Fibroblast of skin of back (primary cell): ENCODE measurements at regions not wholly inside any gene's neighbourhood (a gene's known extent, or its start where the extent isn't known, plus 50 kb on each side); places are given as distances from the start of the nearest gene placed in this dataset.

Source experiments
- DNase-seq: peaks from one replicate; pipeline ENCODE4 v3.0.0-alpha.2; 2013

DNA sequence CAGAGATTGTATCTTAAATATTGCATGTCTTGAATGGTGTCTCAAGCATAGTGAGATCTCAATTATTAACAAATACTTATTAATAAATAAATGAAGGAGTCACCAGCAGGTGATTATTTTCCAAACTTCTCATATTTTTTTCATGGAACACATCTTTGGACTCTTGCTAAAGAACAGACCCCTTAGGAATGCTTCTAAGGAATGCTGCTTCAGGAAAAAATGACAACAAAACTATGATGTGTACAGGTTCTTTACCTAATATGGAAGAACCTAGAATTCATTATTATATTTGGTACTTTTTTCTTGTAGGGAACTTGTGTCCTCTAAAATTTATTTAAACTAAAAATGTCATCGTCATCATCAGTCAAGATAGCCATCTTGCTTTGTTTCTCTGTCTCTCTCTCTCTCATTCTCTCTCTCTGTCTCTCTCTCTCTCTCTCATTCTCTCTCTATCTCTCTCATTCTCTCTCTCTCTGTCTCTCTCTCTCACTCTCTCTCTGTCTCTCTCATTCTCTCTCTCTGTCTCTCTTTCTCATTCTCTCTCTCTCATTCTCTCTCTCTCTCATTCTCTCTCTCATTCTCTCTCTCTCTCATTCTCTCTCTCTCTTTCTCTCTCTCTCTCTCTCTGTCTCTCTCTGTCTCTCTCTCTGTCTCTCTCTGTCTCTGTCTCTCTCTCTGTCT lies 63.0 kb upstream of the ETS2 start:
- DNase-seq, result no peak

DNA sequence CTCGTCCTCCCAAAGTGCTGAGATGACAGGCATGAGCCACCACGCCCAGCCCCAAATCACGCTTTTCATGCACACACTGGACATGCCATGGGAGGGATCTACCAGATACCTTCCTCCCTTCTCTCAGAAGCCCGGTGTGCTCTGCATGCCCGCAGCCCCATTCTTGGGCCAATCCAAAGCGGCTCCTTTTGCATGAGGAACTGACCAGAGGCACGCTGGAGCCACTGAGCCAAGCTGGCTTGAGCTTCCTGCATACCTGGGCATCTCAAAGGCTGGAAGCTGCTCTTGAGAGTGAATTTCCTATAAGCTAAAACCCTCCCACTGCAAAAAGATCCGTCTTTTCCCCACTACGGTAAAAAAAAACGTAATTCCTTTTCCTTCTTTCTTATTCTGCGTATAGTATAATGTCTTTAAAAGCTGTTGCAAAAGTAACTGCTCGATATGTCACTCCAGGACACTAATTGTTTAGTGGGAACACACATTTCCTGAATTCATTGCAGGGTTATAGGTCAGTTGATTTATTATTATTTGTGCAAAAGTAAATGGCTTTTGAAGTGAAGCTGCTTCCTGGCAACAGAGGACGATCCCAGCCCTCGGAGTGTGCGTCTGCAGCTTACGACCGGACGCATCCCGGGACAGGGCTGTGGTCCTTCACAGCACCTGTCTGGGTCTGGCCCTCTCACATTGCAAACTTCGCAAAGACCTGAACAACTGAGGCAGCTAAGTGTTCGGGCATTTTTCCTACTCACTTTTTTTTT lies 61.8 kb upstream of the ETS2 start:
- no peak for DNase-seq

DNA sequence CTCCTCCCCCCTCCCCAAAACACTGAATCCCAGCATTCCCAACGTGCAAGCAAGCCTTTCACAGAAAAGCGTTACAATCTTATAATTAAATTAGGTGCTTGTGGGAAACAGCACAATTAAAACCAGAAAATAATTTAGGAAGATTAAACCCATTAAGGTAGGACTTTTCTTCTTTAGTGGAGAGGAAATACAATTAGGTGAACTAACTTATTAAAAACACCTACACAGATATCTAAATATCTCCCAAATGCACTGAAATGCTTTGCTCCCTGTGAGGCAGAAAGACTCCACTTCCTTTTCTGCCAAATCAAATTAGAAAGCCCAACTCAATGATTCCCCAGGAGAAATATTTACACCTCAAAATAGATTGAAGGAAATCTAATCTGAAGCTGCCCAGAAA lies 60.9 kb upstream of the ETS2 start:
- DNase-seq, result no peak

DNA sequence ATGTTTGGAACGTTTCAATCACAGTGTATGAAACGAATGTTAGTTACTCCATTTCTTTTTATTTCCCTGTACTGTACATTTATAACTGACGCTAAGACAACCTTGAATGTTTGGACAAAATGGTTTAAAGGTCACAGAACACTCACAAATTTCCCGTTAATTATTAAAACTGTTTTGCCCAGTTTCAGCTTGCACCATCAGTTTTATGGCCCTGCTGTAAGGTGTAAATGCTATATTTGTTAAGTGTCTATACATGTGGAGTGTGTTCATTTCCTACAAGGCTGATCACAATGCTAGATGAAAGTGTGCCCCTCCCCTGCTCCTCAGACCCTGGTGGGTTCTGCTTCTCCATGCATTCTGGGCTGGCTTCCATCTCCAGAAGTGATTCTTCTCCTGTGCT lies 57.9 kb upstream of the ETS2 start:
- DNase-seq, result no peak

DNA sequence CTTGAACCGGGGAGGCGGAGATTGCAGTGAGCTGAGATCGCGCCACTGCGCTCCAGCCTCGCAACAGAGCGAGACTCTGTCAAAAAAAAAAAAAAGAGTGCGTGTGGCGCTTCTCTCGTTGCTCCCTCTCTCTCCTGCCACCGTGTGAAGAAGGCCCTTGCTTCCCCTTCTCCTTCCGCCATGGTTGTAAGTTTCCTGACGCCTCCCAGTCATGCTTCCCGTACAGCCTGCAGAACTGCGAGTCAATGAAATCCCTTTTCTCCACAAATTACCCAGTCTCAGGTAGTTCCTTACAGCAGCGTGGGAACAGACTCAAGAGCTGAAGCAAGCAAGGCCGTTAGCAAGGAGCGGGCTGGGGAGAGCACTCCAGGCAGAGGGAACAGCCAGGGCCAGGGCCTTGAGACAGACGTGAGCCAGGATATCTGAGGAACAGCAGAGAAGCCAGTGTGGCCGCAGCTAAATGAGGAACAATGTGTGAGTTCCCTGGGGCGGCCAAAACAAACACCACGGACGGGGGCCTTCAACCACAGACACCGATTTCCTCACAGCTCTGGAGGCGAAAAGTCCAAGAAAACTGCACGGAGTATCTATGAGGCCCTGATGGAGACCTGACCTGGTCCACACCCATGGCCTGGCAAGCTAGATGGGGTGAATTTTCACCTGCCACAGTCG lies 54.2 kb upstream of the ETS2 start:
- DNase-seq, result no peak

DNA sequence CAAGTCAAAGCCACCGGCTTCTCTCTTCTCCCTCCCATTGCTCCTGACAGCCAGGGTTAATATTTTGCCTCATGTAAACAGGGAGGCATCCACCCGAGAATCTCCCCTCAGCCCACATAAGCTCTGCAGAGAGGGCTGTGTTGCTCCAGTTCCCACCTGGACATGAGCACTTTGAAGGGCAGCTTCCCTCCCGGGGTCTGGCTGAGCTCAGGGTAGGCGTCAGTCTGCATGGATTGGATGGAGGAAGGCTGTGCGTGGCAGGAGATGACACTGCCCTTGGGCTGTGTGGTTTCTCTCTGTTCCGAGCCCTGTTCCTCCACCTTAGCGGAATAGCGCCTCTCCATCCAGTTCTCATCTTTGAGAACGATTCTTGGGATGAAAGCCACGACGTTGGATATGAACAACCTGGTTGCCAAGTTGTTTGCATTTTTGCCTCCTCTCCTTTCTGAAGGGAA lies 53.7 kb upstream of the ETS2 start:
- DNase-seq, result no peak

DNA sequence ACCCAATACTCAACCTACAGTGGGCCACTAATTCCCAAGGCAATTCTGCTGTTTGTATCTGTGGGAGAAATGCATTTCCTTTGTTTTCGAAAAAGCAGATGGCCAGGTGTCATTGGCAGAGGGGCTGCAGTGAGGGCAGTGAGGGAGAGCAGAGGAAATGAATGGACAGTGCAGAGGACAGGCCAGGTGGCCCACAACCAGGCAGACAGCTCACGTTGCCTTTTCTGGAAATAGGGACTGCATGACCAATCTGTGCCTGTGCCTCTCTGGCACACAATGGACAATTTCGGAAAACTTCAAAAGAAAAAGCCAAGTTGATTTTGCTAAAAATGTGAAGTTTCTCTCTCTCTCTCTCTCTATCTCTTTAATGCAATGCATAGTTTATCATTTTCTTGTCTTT lies 52.6 kb upstream of the ETS2 start:
- no peak for DNase-seq

DNA sequence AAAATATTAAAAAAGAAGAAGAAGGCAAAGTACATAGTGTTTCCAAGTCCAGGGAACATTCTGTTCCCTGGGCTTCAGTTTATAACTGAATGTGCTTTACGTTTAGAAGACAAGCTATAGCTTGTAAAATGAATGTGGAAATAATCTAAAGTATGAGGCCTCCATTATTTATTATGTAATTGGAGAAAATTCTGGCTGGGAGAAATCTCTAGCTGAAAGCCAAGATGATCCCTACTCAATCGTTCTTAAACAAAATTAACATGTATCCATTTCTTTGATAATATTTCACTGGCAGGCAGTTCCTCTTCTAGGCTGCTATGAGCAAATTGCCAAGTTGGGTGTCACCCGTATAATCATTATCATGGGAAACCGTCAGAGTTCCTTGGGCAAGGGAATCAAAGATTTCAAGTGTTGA lies 52.2 kb upstream of the ETS2 start:
- no peak for DNase-seq
